ENCODE measurements at regions not wholly inside any gene's neighbourhood (a gene's known extent, or its start where the extent isn't known, plus 50 kb on each side); places are given as distances from the start of the nearest gene placed in this dataset.

GRCh38 chr5:32960340-32961058 lies 249.4 kb downstream of the NPR3 start:
- Histone ChIP-seq H3K79me1 (ENCODE audit: low read length) (no peaks in the 10 kb centered on the region), H3K4me2 (ENCODE audit: low read length) (no peak overlapping the region), H3K27me3 (ENCODE audit: insufficient read depth, low read length) (no peaks in the 10 kb centered on the region), H3K36me3 (ENCODE audit: control insufficient read depth in 1 of 2, insufficient read depth in 2 of 2, low read length in 2 of 2) (no peaks in the 10 kb centered on the region), H3K27ac (ENCODE audit: low read depth, low read length) (no peak overlapping the region), H3K4me3 (ENCODE audit: low read depth, low read length) (no peak overlapping the region), H4K8ac (ENCODE audit: low read depth, low read length) (no peak overlapping the region), H3K9ac (ENCODE audit: low read length) (no peak overlapping the region), H2BK5ac (ENCODE audit: low read depth, low read length, poor library complexity) (no peak overlapping the region), H4K12ac (ENCODE audit: low read depth, low read length) (no peak overlapping the region), H3K23ac (ENCODE audit: low read length) (no peak overlapping the region), H2AK5ac (ENCODE audit: low read length) (no peak overlapping the region), H2BK120ac (ENCODE audit: insufficient read depth, low read length, poor library complexity) (no peak overlapping the region), H3K9me3 (ENCODE audit: insufficient read depth, low read depth, low read length) (peaks cover 4% of the 10 kb centered on the region), H3K18ac (ENCODE audit: low read length) (no peak overlapping the region), H3K14ac (ENCODE audit: low read length) (no peak overlapping the region), H3K79me2 (ENCODE audit: control insufficient read depth, insufficient read depth, low read length, poor library complexity) (no peaks in the 10 kb centered on the region), H3K4ac (ENCODE audit: low read depth, low read length) (no peak overlapping the region), H2AFZ (ENCODE audit: insufficient read depth, low read length, poor library complexity) (no peak overlapping the region), H4K91ac (ENCODE audit: low read depth, low read length) (no peak overlapping the region), H3K4me1 (ENCODE audit: control insufficient read depth in 1 of 2, insufficient read depth in 2 of 2, low read length in 2 of 2) (no peaks in the 10 kb centered on the region), H2BK12ac (ENCODE audit: low read length) (no peak overlapping the region)
- DNase-seq: no peak
- no CpG with 5 or more reads among the region's 2 CpGs for WGBS (ENCODE audit: extremely low coverage, insufficient coverage, insufficient read length)

- Histone ChIP-seq H3K36me3 (ENCODE audit: control insufficient read depth in 1 of 2, insufficient read depth in 2 of 2, low read length in 2 of 2) (no peaks in the 10 kb centered on the region), H4K8ac (ENCODE audit: low read depth, low read length) (no peak overlapping the region), H4K91ac (ENCODE audit: low read depth, low read length) (no peak overlapping the region), H3K9ac (ENCODE audit: low read length) (no peak overlapping the region), H3K27me3 (ENCODE audit: insufficient read depth, low read length) (no peaks in the 10 kb centered on the region), H3K79me1 (ENCODE audit: low read length) (no peaks in the 10 kb centered on the region), H3K4me2 (ENCODE audit: low read length) (no peak overlapping the region), H3K18ac (ENCODE audit: low read length) (no peak overlapping the region), H4K12ac (ENCODE audit: low read depth, low read length) (no peak overlapping the region), H2AK5ac (ENCODE audit: low read length) (no peak overlapping the region), H3K4me1 (ENCODE audit: control insufficient read depth in 1 of 2, insufficient read depth in 2 of 2, low read length in 2 of 2) (no peaks in the 10 kb centered on the region), H3K79me2 (ENCODE audit: control insufficient read depth, insufficient read depth, low read length, poor library complexity) (no peaks in the 10 kb centered on the region), H2BK12ac (ENCODE audit: low read length) (no peak overlapping the region), H3K4ac (ENCODE audit: low read depth, low read length) (no peak overlapping the region), H3K4me3 (ENCODE audit: low read depth, low read length) (no peak overlapping the region), H2BK120ac (ENCODE audit: insufficient read depth, low read length, poor library complexity) (no peak overlapping the region), H3K14ac (ENCODE audit: low read length) (no peak overlapping the region), H3K27ac (ENCODE audit: low read depth, low read length) (no peak overlapping the region), H2AFZ (ENCODE audit: insufficient read depth, low read length, poor library complexity) (no peak overlapping the region), H3K23ac (ENCODE audit: low read length) (no peak overlapping the region), H2BK5ac (ENCODE audit: low read depth, low read length, poor library complexity) (no peak overlapping the region), H3K9me3 (ENCODE audit: insufficient read depth, low read depth, low read length) (peaks cover 4% of the 10 kb centered on the region)
- no peak for DNase-seq
- WGBS (ENCODE audit: extremely low coverage, insufficient coverage, insufficient read length): no CpG with 5 or more reads among the region's 1 CpG
Measured at GRCh38 chr5:32961059-32961415, 249.9 kb downstream of the NPR3 start.

- no peak overlapping the region for H4K12ac ChIP-seq (ENCODE audit: low read depth, low read length)
- no peaks in the 10 kb centered on the region for H3K27me3 ChIP-seq (ENCODE audit: insufficient read depth, low read length)
- H3K4ac ChIP-seq (ENCODE audit: low read depth, low read length): no peak overlapping the region
- no peak overlapping the region for H4K8ac ChIP-seq (ENCODE audit: low read depth, low read length)
- H3K14ac ChIP-seq (ENCODE audit: low read length): no peak overlapping the region
- H3K4me1 ChIP-seq (ENCODE audit: control insufficient read depth in 1 of 2, insufficient read depth in 2 of 2, low read length in 2 of 2): no peaks in the 10 kb centered on the region
- 100% methylated on average over 1 of the region's 3 CpGs for WGBS (ENCODE audit: extremely low coverage, insufficient coverage, insufficient read length)
- H2AK5ac ChIP-seq (ENCODE audit: low read length): no peak overlapping the region
- no peak overlapping the region for H4K91ac ChIP-seq (ENCODE audit: low read depth, low read length)
- H2BK12ac ChIP-seq (ENCODE audit: low read length): no peak overlapping the region
- H3K9me3 ChIP-seq (ENCODE audit: insufficient read depth, low read depth, low read length): peaks cover 4% of the 10 kb centered on the region
- no peak overlapping the region for H2BK5ac ChIP-seq (ENCODE audit: low read depth, low read length, poor library complexity)
- H3K23ac ChIP-seq (ENCODE audit: low read length): no peak overlapping the region
- no peaks in the 10 kb centered on the region for H3K79me1 ChIP-seq (ENCODE audit: low read length)
- no peak overlapping the region for H2AFZ ChIP-seq (ENCODE audit: insufficient read depth, low read length, poor library complexity)
- H3K4me2 ChIP-seq (ENCODE audit: low read length): no peak overlapping the region
- no peak overlapping the region for H3K18ac ChIP-seq (ENCODE audit: low read length)
- no peak overlapping the region for H3K27ac ChIP-seq (ENCODE audit: low read depth, low read length)
- no peak overlapping the region for H2BK120ac ChIP-seq (ENCODE audit: insufficient read depth, low read length, poor library complexity)
- no peak overlapping the region for H3K9ac ChIP-seq (ENCODE audit: low read length)
- DNase-seq: peak; percentile 44 to 62
- no peaks in the 10 kb centered on the region for H3K79me2 ChIP-seq (ENCODE audit: control insufficient read depth, insufficient read depth, low read length, poor library complexity)
- H3K4me3 ChIP-seq (ENCODE audit: low read depth, low read length): no peak overlapping the region
- no peaks in the 10 kb centered on the region for H3K36me3 ChIP-seq (ENCODE audit: control insufficient read depth in 1 of 2, insufficient read depth in 2 of 2, low read length in 2 of 2)
Measured at GRCh38 chr5:32964261-32964660, 253.1 kb downstream of the NPR3 start.

GRCh38 chr5:32973646-32974045 lies 262.5 kb downstream of the NPR3 start:
- Histone ChIP-seq H3K14ac (ENCODE audit: low read length) (no peak overlapping the region), H3K36me3 (ENCODE audit: control insufficient read depth in 1 of 2, insufficient read depth in 2 of 2, low read length in 2 of 2) (no peaks in the 10 kb centered on the region), H3K79me1 (ENCODE audit: low read length) (no peaks in the 10 kb centered on the region), H4K8ac (ENCODE audit: low read depth, low read length) (no peak overlapping the region), H3K9ac (ENCODE audit: low read length) (no peak overlapping the region), H3K27ac (ENCODE audit: low read depth, low read length) (no peak overlapping the region), H3K18ac (ENCODE audit: low read length) (no peak overlapping the region), H4K12ac (ENCODE audit: low read depth, low read length) (no peak overlapping the region), H4K91ac (ENCODE audit: low read depth, low read length) (no peak overlapping the region), H3K27me3 (ENCODE audit: insufficient read depth, low read length) (no peaks in the 10 kb centered on the region), H2BK5ac (ENCODE audit: low read depth, low read length, poor library complexity) (no peak overlapping the region), H3K9me3 (ENCODE audit: insufficient read depth, low read depth, low read length) (peaks cover 2% of the 10 kb centered on the region), H2BK120ac (ENCODE audit: insufficient read depth, low read length, poor library complexity) (no peak overlapping the region), H2BK12ac (ENCODE audit: low read length) (no peak overlapping the region), H2AFZ (ENCODE audit: insufficient read depth, low read length, poor library complexity) (no peak overlapping the region), H3K4me1 (ENCODE audit: control insufficient read depth in 1 of 2, insufficient read depth in 2 of 2, low read length in 2 of 2) (no peaks in the 10 kb centered on the region), H3K4me2 (ENCODE audit: low read length) (no peak overlapping the region), H3K79me2 (ENCODE audit: control insufficient read depth, insufficient read depth, low read length, poor library complexity) (no peaks in the 10 kb centered on the region), H3K4me3 (ENCODE audit: low read depth, low read length) (no peak overlapping the region), H3K23ac (ENCODE audit: low read length) (no peak overlapping the region), H3K4ac (ENCODE audit: low read depth, low read length) (no peak overlapping the region), H2AK5ac (ENCODE audit: low read length) (no peak overlapping the region)
- no peak for DNase-seq
